ENCODE measurements at regions not wholly inside any gene's neighbourhood (a gene's known extent, or its start where the extent isn't known, plus 50 kb on each side); places are given as distances from the start of the nearest gene placed in this dataset.
"Not testable (repeated sequence)": the region's sequence is repeated elsewhere in the genome, so short reads cannot be mapped to it uniquely, and the experiment has no call there.

GRCh38 chr1:204793259-204793914, 77.3 kb upstream of the NFASC start:
- TF ChIP-seq CTCF (conservative IDR thresholded peaks at IDR 0.05; ENCODE audit: low read length), result no peak
- TF ChIP-seq EZH2phosphoT487 (IDR thresholded peaks at IDR 0.05; ENCODE audit: borderline replicate concordance), result no peak
- H3K36me3 ChIP-seq (ENCODE audit: insufficient read depth, low read length), result no peaks in the 10 kb centered on the region
- no peaks in the 10 kb centered on the region for H4K20me1 ChIP-seq (ENCODE audit: insufficient read depth, low read length, poor library complexity, severe bottlenecking)

GRCh38 chr1:204796886-204797285, 73.8 kb upstream of the NFASC start:
- not testable (repeated sequence) for H3K9ac ChIP-seq (ENCODE audit: low read depth, low read length, poor library complexity, severe bottlenecking); H3K4me3 ChIP-seq (ENCODE audit: low read length, poor library complexity, severe bottlenecking); H2AFZ ChIP-seq (ENCODE audit: low read length); H3K9me2 ChIP-seq (replicated peaks; ENCODE audit: low read depth, low read length); H3K36me3 ChIP-seq (ENCODE audit: insufficient read depth, low read length); H3F3A ChIP-seq (ENCODE audit: low read depth); H3K4me1 ChIP-seq (ENCODE audit: insufficient read depth, low read length, poor library complexity, severe bottlenecking); H4K20me1 ChIP-seq (ENCODE audit: insufficient read depth, low read length, poor library complexity, severe bottlenecking); H3K9me3 ChIP-seq (ENCODE audit: insufficient read depth, low read depth, low read length); H3K79me2 ChIP-seq (ENCODE audit: insufficient read depth, low read length); H3K27me3 ChIP-seq (ENCODE audit: insufficient read depth, low read length, poor library complexity, severe bottlenecking); H3K4me2 ChIP-seq (ENCODE audit: low read depth, low read length, poor library complexity, severe bottlenecking)

More at GRCh38 chr1:204793259-204793914, 77.3 kb upstream of the NFASC start:
- Histone ChIP-seq H3K4me1 (ENCODE audit: insufficient read depth, low read length, poor library complexity, severe bottlenecking) (no peaks in the 10 kb centered on the region), H3K4me2 (ENCODE audit: low read depth, low read length, poor library complexity, severe bottlenecking) (no peak overlapping the region), H2AFZ (ENCODE audit: low read length) (no peak overlapping the region), H3K27me3 (ENCODE audit: insufficient read depth, low read length, poor library complexity, severe bottlenecking) (no peaks in the 10 kb centered on the region), H3K4me3 (ENCODE audit: low read length, poor library complexity, severe bottlenecking) (no peak overlapping the region), H3F3A (ENCODE audit: low read depth) (no peaks in the 10 kb centered on the region), H3K9me2 (replicated peaks; ENCODE audit: low read depth, low read length) (no peaks in the 10 kb centered on the region), H3K9ac (ENCODE audit: low read depth, low read length, poor library complexity, severe bottlenecking) (no peak overlapping the region), H3K9me3 (ENCODE audit: insufficient read depth, low read depth, low read length) (no peaks in the 10 kb centered on the region), H3K79me2 (ENCODE audit: insufficient read depth, low read length) (no peaks in the 10 kb centered on the region)

GRCh38 chr1:204797401-204797800, 73.3 kb upstream of the NFASC start:
- no peaks in the 10 kb centered on the region for H3K36me3 ChIP-seq (ENCODE audit: insufficient read depth, low read length)
- H3K9me2 ChIP-seq (replicated peaks; ENCODE audit: low read depth, low read length), result no peaks in the 10 kb centered on the region

More at GRCh38 chr1:204797401-204797800, 73.3 kb upstream of the NFASC start:
- TF ChIP-seq CTCF (conservative IDR thresholded peaks at IDR 0.05; ENCODE audit: low read length) (no peak), EZH2phosphoT487 (IDR thresholded peaks at IDR 0.05; ENCODE audit: borderline replicate concordance) (no peak)
- Histone ChIP-seq H3K9ac (ENCODE audit: low read depth, low read length, poor library complexity, severe bottlenecking) (no peak overlapping the region), H3K27me3 (ENCODE audit: insufficient read depth, low read length, poor library complexity, severe bottlenecking) (no peaks in the 10 kb centered on the region), H4K20me1 (ENCODE audit: insufficient read depth, low read length, poor library complexity, severe bottlenecking) (no peaks in the 10 kb centered on the region), H3K4me2 (ENCODE audit: low read depth, low read length, poor library complexity, severe bottlenecking) (no peak overlapping the region), H2AFZ (ENCODE audit: low read length) (no peak overlapping the region), H3K79me2 (ENCODE audit: insufficient read depth, low read length) (no peaks in the 10 kb centered on the region), H3K9me3 (ENCODE audit: insufficient read depth, low read depth, low read length) (no peaks in the 10 kb centered on the region), H3F3A (ENCODE audit: low read depth) (no peaks in the 10 kb centered on the region), H3K4me1 (ENCODE audit: insufficient read depth, low read length, poor library complexity, severe bottlenecking) (peaks cover under 1% of the 10 kb centered on the region), H3K4me3 (ENCODE audit: low read length, poor library complexity, severe bottlenecking) (no peak overlapping the region)
